H1 (cell line): ENCODE measurements at regions not wholly inside any gene's neighbourhood (a gene's known extent, or its start where the extent isn't known, plus 50 kb on each side); places are given as distances from the start of the nearest gene placed in this dataset.

ENCODE experiments used
- TCF12 ChIP-seq: IDR thresholded peaks from 2 replicates; pipeline ENCODE4 v1.6.1; 2011; ENCODE audit warnings: low read depth, mild to moderate bottlenecking, low read length
- TF ChIP-seq, protein P1 (sequence below): fragments of 300-600 bp; sonication (generic); IDR thresholded peaks from 2 replicates; pipeline ENCODE4 v1.7.1; 2012; ENCODE audit warnings: low read length, moderate library complexity, mild to moderate bottlenecking, inconsistent platforms; ENCODE audit not compliant: insufficient replicate concordance

DNA sequence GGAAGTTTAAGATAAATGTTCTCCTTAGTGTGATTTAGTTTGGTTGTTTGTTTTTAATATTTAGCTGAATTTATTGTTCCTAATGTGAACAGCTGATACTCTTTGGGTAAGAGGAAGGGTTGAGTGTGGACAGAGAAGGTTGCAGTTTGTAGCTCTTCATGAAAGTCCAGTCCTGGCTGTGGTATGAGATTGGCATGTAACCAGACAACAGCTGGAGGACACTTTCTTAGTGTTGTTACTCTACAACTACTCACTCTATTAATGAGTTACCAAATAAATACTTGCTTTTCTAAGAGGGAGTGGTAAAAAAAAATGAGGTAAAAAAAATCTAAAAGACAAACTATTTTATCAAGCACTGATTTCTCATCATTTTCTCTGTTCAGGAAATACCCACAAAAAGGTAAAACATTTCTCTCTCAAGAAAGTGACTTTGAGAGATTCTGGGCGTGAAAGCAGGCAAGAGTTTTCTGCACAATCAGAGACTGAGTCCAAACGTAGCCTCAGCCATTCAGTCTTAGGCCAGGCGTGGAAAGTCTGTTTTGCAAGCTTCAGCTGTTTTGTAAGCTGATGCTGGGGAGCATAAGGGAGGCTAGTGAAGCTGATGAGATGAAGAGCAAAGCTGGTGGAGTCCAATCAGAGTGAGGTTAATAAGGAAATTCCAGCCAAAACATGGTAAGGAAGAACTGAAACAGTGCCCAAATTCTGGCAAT lies 138.5 kb upstream of the ARPP21 start (continued):
- TF ChIP-seq, protein P1, sequence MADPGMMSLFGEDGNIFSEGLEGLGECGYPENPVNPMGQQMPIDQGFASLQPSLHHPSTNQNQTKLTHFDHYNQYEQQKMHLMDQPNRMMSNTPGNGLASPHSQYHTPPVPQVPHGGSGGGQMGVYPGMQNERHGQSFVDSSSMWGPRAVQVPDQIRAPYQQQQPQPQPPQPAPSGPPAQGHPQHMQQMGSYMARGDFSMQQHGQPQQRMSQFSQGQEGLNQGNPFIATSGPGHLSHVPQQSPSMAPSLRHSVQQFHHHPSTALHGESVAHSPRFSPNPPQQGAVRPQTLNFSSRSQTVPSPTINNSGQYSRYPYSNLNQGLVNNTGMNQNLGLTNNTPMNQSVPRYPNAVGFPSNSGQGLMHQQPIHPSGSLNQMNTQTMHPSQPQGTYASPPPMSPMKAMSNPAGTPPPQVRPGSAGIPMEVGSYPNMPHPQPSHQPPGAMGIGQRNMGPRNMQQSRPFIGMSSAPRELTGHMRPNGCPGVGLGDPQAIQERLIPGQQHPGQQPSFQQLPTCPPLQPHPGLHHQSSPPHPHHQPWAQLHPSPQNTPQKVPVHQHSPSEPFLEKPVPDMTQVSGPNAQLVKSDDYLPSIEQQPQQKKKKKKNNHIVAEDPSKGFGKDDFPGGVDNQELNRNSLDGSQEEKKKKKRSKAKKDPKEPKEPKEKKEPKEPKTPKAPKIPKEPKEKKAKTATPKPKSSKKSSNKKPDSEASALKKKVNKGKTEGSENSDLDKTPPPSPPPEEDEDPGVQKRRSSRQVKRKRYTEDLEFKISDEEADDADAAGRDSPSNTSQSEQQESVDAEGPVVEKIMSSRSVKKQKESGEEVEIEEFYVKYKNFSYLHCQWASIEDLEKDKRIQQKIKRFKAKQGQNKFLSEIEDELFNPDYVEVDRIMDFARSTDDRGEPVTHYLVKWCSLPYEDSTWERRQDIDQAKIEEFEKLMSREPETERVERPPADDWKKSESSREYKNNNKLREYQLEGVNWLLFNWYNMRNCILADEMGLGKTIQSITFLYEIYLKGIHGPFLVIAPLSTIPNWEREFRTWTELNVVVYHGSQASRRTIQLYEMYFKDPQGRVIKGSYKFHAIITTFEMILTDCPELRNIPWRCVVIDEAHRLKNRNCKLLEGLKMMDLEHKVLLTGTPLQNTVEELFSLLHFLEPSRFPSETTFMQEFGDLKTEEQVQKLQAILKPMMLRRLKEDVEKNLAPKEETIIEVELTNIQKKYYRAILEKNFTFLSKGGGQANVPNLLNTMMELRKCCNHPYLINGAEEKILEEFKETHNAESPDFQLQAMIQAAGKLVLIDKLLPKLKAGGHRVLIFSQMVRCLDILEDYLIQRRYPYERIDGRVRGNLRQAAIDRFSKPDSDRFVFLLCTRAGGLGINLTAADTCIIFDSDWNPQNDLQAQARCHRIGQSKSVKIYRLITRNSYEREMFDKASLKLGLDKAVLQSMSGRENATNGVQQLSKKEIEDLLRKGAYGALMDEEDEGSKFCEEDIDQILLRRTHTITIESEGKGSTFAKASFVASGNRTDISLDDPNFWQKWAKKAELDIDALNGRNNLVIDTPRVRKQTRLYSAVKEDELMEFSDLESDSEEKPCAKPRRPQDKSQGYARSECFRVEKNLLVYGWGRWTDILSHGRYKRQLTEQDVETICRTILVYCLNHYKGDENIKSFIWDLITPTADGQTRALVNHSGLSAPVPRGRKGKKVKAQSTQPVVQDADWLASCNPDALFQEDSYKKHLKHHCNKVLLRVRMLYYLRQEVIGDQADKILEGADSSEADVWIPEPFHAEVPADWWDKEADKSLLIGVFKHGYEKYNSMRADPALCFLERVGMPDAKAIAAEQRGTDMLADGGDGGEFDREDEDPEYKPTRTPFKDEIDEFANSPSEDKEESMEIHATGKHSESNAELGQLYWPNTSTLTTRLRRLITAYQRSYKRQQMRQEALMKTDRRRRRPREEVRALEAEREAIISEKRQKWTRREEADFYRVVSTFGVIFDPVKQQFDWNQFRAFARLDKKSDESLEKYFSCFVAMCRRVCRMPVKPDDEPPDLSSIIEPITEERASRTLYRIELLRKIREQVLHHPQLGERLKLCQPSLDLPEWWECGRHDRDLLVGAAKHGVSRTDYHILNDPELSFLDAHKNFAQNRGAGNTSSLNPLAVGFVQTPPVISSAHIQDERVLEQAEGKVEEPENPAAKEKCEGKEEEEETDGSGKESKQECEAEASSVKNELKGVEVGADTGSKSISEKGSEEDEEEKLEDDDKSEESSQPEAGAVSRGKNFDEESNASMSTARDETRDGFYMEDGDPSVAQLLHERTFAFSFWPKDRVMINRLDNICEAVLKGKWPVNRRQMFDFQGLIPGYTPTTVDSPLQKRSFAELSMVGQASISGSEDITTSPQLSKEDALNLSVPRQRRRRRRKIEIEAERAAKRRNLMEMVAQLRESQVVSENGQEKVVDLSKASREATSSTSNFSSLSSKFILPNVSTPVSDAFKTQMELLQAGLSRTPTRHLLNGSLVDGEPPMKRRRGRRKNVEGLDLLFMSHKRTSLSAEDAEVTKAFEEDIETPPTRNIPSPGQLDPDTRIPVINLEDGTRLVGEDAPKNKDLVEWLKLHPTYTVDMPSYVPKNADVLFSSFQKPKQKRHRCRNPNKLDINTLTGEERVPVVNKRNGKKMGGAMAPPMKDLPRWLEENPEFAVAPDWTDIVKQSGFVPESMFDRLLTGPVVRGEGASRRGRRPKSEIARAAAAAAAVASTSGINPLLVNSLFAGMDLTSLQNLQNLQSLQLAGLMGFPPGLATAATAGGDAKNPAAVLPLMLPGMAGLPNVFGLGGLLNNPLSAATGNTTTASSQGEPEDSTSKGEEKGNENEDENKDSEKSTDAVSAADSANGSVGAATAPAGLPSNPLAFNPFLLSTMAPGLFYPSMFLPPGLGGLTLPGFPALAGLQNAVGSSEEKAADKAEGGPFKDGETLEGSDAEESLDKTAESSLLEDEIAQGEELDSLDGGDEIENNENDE = no peak
- TF ChIP-seq TCF12 = no peak
